Fibroblast of pulmonary artery (primary cell): ENCODE measurements at regions not wholly inside any gene's neighbourhood (a gene's known extent, or its start where the extent isn't known, plus 50 kb on each side); places are given as distances from the start of the nearest gene placed in this dataset.

ENCODE experiments used
- DNase-seq: peaks from one replicate; pipeline ENCODE4 v3.0.0-alpha.2; 2010; ENCODE audit warnings: low read depth
- H3K4me3 ChIP-seq: replicated peaks from 2 replicates; pipeline ENCODE4 v1.5.1; 2011; ENCODE audit warnings: low read depth, mild to moderate bottlenecking, control low read depth, low read length, moderate library complexity
- CTCF ChIP-seq: IDR thresholded peaks from 2 replicates; pipeline ENCODE4 v1.5.1; 2011; ENCODE audit warnings: mild to moderate bottlenecking, control low read depth, low read length, inconsistent platforms; ENCODE audit errors: missing control alignments

GRCh38 chr2:6626401-6627012, 239.2 kb downstream of the CMPK2 start:
- no peak for DNase-seq
- no peak overlapping the region for H3K4me3 ChIP-seq
- TF ChIP-seq CTCF, result no peak

- TF ChIP-seq CTCF, result no peak
- no peak for DNase-seq
- no peak overlapping the region for H3K4me3 ChIP-seq
These were observed 238.4 kb downstream of the CMPK2 start for GRCh38 chr2:6627316-6627715.

GRCh38 chr2:6630209-6630608, 235.5 kb downstream of the CMPK2 start:
- TF ChIP-seq CTCF, result no peak
- DNase-seq, result no peak
- no peak overlapping the region for H3K4me3 ChIP-seq

- no peak for TF ChIP-seq CTCF
- DNase-seq, result no peak
- H3K4me3 ChIP-seq, result no peak overlapping the region
These were observed 230.4 kb downstream of the CMPK2 start for GRCh38 chr2:6635296-6635695.

GRCh38 chr2:6637330-6637729, 228.4 kb downstream of the CMPK2 start:
- no peak for DNase-seq
- no peak for TF ChIP-seq CTCF
- H3K4me3 ChIP-seq, result no peak overlapping the region

- no peak for TF ChIP-seq CTCF
- no peak for DNase-seq
- H3K4me3 ChIP-seq, result no peak overlapping the region
These were observed 225.6 kb downstream of the CMPK2 start for GRCh38 chr2:6639929-6640620.

- no peak for DNase-seq
- no peak overlapping the region for H3K4me3 ChIP-seq
- no peak for TF ChIP-seq CTCF
These were observed 225.1 kb downstream of the CMPK2 start for GRCh38 chr2:6640621-6641015.
